Smooth muscle cell (in vitro differentiated cells): ENCODE measurements at regions not wholly inside any gene's neighbourhood (a gene's known extent, or its start where the extent isn't known, plus 50 kb on each side); places are given as distances from the start of the nearest gene placed in this dataset.

Experiments
- DNase-seq: peaks from one replicate; lab custom pipeline; 2025; ENCODE audit not compliant: unreplicated experiment; lab: John Stamatoyannopoulos, UW
- H2AFZ ChIP-seq: fragments of 200-600 bp; sonication (generic); 2 replicates; pipeline ENCODE4 v1.6.0; 2016; ENCODE audit warnings: antibody characterized with exemption, low read depth, mild to moderate bottlenecking
- H3F3A ChIP-seq: fragments of 200-600 bp; sonication (generic); 2 replicates; pipeline ENCODE4 v1.6.0; 2017; ENCODE audit warnings: antibody characterized with exemption, low read depth
- H3K27ac ChIP-seq: fragments of 200-600 bp; sonication (generic); 2 replicates; pipeline ENCODE4 v1.5.1; 2016; ENCODE audit warnings: low read depth, mild to moderate bottlenecking
- H3K27me3 ChIP-seq: fragments of 200-600 bp; sonication (generic); 2 replicates; pipeline ENCODE4 v1.6.1; 2016; ENCODE audit warnings: low read depth, mild to moderate bottlenecking
- H3K36me3 ChIP-seq: fragments of 200-600 bp; sonication (generic); 2 replicates; pipeline ENCODE4 v1.5.1; 2016; ENCODE audit warnings: low read depth
- H3K4me1 ChIP-seq: fragments of 200-600 bp; sonication (generic); 2 replicates; pipeline ENCODE4 v1.5.1; 2016; ENCODE audit warnings: low read depth
- H3K4me2 ChIP-seq: fragments of 200-600 bp; sonication (generic); 2 replicates; pipeline ENCODE4 v1.6.0; 2016; ENCODE audit warnings: mild to moderate bottlenecking
- H3K4me3 ChIP-seq: fragments of 200-600 bp; sonication (generic); 2 replicates; pipeline ENCODE4 v1.5.1; 2016; ENCODE audit warnings: mild to moderate bottlenecking
- H3K79me2 ChIP-seq: fragments of 200-600 bp; sonication (generic); 2 replicates; pipeline ENCODE4 v1.6.0; 2016; ENCODE audit warnings: low read depth, mild to moderate bottlenecking
- H3K9ac ChIP-seq: fragments of 200-600 bp; sonication (generic); 2 replicates; pipeline ENCODE4 v1.6.0; 2016; ENCODE audit warnings: low read depth
- H3K9me3 ChIP-seq: fragments of 200-600 bp; sonication (generic); replicated peaks from 2 replicates; pipeline ENCODE4 v1.5.1; 2016; ENCODE audit warnings: low read depth
- H4K20me1 ChIP-seq: fragments of 200-600 bp; sonication (generic); 2 replicates; pipeline ENCODE4 v1.6.0; 2016; ENCODE audit warnings: low read depth
- WGBS: methylation state at CpG from one replicate; pipeline ENCODE4 v1.1.7; 2016; ENCODE audit warnings: low lambda C conversion rate; 5-methylcytosine and 5-hydroxymethylcytosine counted together
- TF ChIP-seq, protein P1 (sequence below): fragments of 200-600 bp; sonication (generic); IDR thresholded peaks from 2 replicates; pipeline ENCODE4 v1.5.1; 2017; ENCODE audit warnings: borderline replicate concordance, mild to moderate bottlenecking, antibody characterized with exemption; ENCODE audit not compliant: insufficient read depth, poor library complexity, severe bottlenecking

DNA sequence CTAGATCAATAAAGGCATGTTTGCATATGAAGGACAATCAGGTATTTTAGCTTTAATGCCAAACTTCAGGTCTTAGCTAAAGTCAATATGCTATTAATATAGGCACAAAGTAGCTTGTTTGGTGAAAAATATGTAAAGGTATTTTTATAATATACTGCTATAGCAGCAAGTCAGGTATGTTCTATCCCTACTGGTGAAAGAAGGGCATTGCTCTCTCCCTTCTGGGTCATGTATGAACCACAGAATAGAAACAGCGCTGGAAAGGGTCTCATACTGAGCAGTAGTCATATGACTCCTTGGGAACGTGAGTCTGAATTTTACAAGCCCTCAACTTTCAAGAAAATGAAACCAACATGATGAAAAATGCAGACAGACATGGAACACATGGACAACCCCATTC, 314.6 kb downstream of the GRIN2B start:
- WGBS = 68% methylated on average over 2 of the region's 2 CpGs
- Histone ChIP-seq H3K4me2 (no peak overlapping the region), H2AFZ (no peak overlapping the region), H3K9ac (no peak overlapping the region), H3K4me3 (no peak overlapping the region), H3F3A (no peaks in the 10 kb centered on the region), H3K9me3 (no peaks in the 10 kb centered on the region), H3K27ac (no peak overlapping the region), H3K36me3 (no peaks in the 10 kb centered on the region), H4K20me1 (no peaks in the 10 kb centered on the region), H3K27me3 (no peaks in the 10 kb centered on the region), H3K4me1 (no peaks in the 10 kb centered on the region), H3K79me2 (no peaks in the 10 kb centered on the region)
- no peak for DNase-seq
- TF ChIP-seq, protein P1, sequence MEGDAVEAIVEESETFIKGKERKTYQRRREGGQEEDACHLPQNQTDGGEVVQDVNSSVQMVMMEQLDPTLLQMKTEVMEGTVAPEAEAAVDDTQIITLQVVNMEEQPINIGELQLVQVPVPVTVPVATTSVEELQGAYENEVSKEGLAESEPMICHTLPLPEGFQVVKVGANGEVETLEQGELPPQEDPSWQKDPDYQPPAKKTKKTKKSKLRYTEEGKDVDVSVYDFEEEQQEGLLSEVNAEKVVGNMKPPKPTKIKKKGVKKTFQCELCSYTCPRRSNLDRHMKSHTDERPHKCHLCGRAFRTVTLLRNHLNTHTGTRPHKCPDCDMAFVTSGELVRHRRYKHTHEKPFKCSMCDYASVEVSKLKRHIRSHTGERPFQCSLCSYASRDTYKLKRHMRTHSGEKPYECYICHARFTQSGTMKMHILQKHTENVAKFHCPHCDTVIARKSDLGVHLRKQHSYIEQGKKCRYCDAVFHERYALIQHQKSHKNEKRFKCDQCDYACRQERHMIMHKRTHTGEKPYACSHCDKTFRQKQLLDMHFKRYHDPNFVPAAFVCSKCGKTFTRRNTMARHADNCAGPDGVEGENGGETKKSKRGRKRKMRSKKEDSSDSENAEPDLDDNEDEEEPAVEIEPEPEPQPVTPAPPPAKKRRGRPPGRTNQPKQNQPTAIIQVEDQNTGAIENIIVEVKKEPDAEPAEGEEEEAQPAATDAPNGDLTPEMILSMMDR = peak; percentile 33

DNA sequence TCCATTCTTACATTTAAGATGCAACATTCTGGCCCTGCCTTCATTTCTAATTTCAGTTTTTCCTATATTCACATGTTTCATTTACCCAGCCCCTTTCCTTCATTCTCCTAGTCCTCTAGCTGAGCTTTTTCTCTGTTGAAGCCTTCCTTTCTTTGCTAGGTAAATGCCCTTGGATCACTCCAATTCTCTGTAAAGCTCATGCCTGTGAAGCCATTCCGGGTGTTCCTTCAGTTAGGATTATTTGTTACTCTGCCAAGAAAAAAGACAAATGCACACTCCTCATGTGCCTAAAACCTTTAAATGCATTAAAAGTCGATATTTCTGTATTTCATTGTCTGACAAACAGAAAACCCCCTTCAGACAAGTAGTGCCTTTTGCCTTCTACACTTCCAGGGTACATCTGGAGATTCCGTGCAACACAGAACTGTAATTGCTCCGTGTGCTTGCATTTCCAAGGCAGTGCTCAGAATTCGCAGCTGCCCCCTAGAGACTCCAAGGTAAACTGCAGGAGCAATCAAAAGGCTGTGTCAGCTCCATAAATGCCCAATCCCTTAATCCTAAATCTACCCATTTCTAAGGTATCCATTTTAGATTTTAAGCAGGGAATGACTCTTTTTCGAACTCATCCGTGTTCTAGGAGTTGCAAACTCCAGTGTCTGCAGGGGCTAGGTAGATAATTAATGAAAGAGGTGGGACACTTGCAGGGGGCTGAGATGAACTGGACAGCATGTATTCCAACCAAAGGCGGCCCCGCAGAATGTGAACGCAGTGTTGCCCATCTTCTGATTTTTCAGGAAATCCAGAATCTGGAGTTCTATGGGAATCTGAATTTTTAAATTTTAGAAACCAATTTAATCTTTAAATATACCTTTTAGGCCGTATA, 320.2 kb downstream of the GRIN2B start:
- Histone ChIP-seq H4K20me1 (no peaks in the 10 kb centered on the region), H3K79me2 (no peaks in the 10 kb centered on the region), H3K36me3 (no peaks in the 10 kb centered on the region), H3F3A (no peaks in the 10 kb centered on the region), H3K4me1 (no peaks in the 10 kb centered on the region), H3K27me3 (peaks cover 5% of the 10 kb centered on the region), H2AFZ (no peak overlapping the region), H3K9ac (no peak overlapping the region), H3K27ac (no peak overlapping the region), H3K4me2 (no peak overlapping the region), H3K4me3 (no peak overlapping the region), H3K9me3 (no peaks in the 10 kb centered on the region)
- 44% methylated on average over 11 of the region's 11 CpGs for WGBS
- DNase-seq = peak; percentile 1
- TF ChIP-seq, protein P1 = peak; percentile 83

DNA sequence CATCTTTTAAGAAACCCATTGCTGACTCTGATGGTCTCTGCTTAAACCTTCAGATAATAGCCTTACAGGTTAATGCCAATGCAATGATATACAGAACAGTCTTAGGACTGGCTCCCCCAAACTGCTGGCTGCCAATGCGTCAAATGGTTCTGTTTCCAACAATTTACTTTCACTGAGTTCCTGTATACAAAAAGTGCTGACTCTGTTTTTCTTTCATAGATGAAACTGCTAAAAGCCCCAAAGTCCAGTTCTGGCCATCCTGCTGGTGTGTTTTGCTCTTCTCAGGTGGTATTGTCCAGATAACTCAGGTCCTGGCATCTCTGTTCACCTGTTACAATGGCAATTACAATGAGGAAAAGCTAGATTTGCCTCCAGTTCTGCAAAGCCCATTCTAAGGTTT, 326.9 kb downstream of the GRIN2B start:
- no peak for DNase-seq
- Histone ChIP-seq H3K27ac (no peak overlapping the region), H3K4me1 (no peaks in the 10 kb centered on the region), H2AFZ (no peak overlapping the region), H4K20me1 (no peaks in the 10 kb centered on the region), H3K79me2 (no peaks in the 10 kb centered on the region), H3K9ac (no peak overlapping the region), H3K27me3 (no peaks in the 10 kb centered on the region), H3F3A (no peaks in the 10 kb centered on the region), H3K9me3 (no peaks in the 10 kb centered on the region), H3K4me3 (no peak overlapping the region), H3K4me2 (no peak overlapping the region), H3K36me3 (no peaks in the 10 kb centered on the region)
- WGBS = 97% methylated on average over 1 of the region's 1 CpG
- TF ChIP-seq, protein P1 = no peak

DNA sequence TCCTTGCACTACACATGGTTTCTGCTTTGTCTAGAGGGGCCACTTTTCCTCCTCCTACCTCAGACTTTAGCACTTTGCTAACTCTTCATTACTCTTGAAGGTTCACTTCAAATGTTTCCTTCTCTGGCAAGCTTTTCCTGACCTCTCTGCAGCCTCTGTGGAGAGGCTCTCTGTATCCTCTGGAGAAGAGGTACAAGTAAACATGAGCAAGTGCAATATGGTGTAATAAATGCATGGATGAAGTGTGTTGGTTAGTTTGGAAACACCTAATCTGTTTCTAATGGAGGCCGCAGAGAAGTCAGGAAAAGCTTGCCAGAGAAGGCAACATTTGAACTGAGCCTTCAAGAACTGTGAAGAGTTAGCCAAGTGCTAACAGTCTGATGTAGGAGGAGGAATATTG, 329.3 kb downstream of the GRIN2B start:
- Histone ChIP-seq H3K36me3 (no peaks in the 10 kb centered on the region), H2AFZ (no peak overlapping the region), H3K4me1 (no peaks in the 10 kb centered on the region), H3K9ac (no peak overlapping the region), H3K27me3 (no peaks in the 10 kb centered on the region), H3K4me2 (no peak overlapping the region), H4K20me1 (no peaks in the 10 kb centered on the region), H3K79me2 (no peaks in the 10 kb centered on the region), H3K27ac (no peak overlapping the region), H3K4me3 (no peak overlapping the region), H3K9me3 (no peaks in the 10 kb centered on the region), H3F3A (no peaks in the 10 kb centered on the region)
- 95% methylated on average over 1 of the region's 1 CpG for WGBS
- TF ChIP-seq, protein P1 = no peak
- DNase-seq = no peak
